Motor neuron (in vitro differentiated cells): ENCODE measurements at regions not wholly inside any gene's neighbourhood (a gene's known extent, or its start where the extent isn't known, plus 50 kb on each side); places are given as distances from the start of the nearest gene placed in this dataset.

ENCODE experiments used
- ATAC-seq, 8 experiments: fragments of 200-7000 bp; cut with Tn5 transposase; replicated peaks in 6 of 8; 2 replicates each; pipeline ENCODE4 v1.8.0; 2021; ENCODE audit warnings: mild to moderate bottlenecking in 8 of 8, moderate library complexity in 8 of 8
- H3K27ac ChIP-seq, 2 donors: fragments of 250-450 bp; sonication (Bioruptor Pico); 2 replicates each; pipeline ENCODE4 v1.9.0; 2021; ENCODE audit warnings: antibody characterized with exemption in 2 of 2, mild to moderate bottlenecking in 2 of 2, moderate library complexity in 1 of 2
- H3K4me1 ChIP-seq, 2 donors: fragments of 250-450 bp; sonication (Bioruptor Pico); replicated peaks in 1 of 2; 2 replicates each; pipeline ENCODE4 v1.6.1; 2021; ENCODE audit warnings: antibody characterized with exemption in 2 of 2, mild to moderate bottlenecking in 2 of 2, moderate library complexity in 1 of 2
- H3K4me3 ChIP-seq, 5 donors: fragments of 250-450 bp; sonication (Bioruptor Pico); 2 replicates each; pipeline ENCODE4 v1.9.0; 2021; ENCODE audit warnings: antibody characterized with exemption in 5 of 5, mild to moderate bottlenecking in 5 of 5, moderate library complexity in 4 of 5
- WGBS, 10 experiments: fragments of 450-650 bp; shearing (Covaris generic); methylation state at CpG; one replicate each; pipeline ENCODE4 v1.0.0; 2022; 5-methylcytosine and 5-hydroxymethylcytosine counted together
- in situ Hi-C, 9 experiments: fragments of 400-800 bp; cut with MboI; loops; one replicate each; pipeline ENCODE4 v1.15.0; 2021; ENCODE audit warnings: low sequenced_read_pairs in 9 of 9, low pct_unique_long_range_greater_than_20kb in 2 of 9; ENCODE audit not compliant: unreplicated experiment in 9 of 9

DNA sequence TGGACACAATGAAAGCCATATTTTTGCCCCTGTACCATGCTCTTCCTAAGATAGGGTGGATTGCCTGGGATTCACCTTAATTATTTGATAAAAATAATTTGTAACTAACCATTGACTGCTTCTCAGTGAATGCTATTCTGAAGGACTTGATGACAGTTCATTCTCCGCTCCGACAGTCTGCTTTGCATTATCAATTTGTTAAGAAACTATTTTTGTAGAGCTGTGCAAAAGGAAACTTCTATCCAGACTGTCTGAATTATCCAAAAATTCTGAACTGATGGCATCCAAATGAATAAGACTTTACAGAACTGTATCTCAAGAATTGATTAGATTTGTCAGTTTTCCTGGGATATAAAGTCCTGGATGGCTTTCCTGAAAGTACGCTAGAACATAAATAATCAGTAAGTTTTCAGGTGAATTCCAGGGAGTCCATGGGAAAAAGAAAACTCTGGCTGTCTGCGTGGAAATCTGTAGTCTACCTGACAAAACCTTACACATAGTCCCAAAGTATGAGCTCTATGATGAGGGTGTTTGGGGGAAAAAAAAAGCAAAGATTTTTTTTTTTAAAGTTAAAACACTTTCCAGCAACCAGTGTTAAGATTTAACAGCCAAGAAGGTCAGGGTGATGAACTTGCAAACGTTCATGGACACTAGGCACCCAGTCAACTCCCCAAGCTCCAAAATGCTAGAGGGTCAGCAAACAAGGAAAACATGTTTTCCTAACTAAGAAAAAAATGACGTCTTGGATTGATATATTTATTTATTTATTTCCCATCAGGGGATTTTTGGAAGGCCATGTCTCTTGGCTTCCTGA lies 291.1 kb upstream of the TBX3 start:
- WGBS, 10 experiments: 31 to 90% (median 69%) methylated on average over 2 to 6 of the region's 6 CpGs; no CpG with 5 or more reads in 1 of the 10 experiments
- in situ Hi-C loops: no loop called here
- ATAC-seq: no peak
- Histone ChIP-seq H3K4me1 (no peaks in the 10 kb centered on the region), H3K4me3 (no peak overlapping the region), H3K27ac (no peak overlapping the region)

DNA sequence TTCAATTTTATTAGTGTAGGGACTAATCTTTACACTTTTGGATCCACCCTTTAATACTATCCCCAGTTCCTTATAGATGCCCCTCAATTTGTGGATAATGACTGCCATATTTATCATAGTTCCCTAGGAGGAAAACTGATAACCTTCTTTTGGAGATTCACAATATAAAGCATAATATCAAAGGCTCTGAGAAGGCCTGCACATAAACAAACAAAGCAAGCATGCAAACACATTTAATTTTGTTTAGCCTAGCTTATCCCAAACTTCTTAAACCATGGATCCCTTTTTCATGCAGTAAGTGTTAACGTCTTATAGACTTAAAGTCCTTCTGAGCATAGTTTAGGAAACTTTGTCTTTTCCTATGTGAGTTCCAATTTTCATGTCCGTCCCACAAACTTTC lies 290.4 kb upstream of the TBX3 start:
- Histone ChIP-seq H3K4me1 (no peaks in the 10 kb centered on the region), H3K27ac (no peak overlapping the region), H3K4me3 (no peak overlapping the region)
- WGBS, 10 experiments: 20 to 100% (median 75%) methylated on average over 1 to 2 of the region's 2 CpGs; no CpG with 5 or more reads in 1 of the 10 experiments
- in situ Hi-C loops: no loop called here
- no peak for ATAC-seq

DNA sequence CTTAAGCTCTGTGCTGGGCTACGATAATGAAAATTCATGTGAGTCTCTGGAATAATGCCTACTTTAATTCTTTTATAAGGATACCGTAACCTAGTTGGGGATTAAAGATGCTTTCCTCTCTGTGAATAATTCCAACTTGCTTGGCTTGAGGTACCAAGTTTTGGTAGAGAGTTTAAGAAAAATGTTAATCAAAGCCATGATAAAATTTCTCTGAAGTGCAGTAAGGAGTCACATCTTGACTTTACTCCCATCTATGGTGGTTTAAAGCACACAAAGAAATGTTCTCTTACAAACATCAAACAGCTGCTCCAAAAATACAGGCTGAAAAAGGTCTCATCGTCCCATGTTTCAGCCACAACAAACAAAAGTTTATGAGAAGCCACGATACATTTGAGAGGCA lies 284.8 kb upstream of the TBX3 start:
- Histone ChIP-seq H3K4me1 (no peaks in the 10 kb centered on the region), H3K27ac (no peak overlapping the region), H3K4me3 (no peak overlapping the region)
- WGBS, 10 experiments: 26 to 100% (median 87%) methylated on average over 1 to 3 of the region's 4 CpGs
- in situ Hi-C loops: no loop called here
- ATAC-seq: no peak

DNA sequence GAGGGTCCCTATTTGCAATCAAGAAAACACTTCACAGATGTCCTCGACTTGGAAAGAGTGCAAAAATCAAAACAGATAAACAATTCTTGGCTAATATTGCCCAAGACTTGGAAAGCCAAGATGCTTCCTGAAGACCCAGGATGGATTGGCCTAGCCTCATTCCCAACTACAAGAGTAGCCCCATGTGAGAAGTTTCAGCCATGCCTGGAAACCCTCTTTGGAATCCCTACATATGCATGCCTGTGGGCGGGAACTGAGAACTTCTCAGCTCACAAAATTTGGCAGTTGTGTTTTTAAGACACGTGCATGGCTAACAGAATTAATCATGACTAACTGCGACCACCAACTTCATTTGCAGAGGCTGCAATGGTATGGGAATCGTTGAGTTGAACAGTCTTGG lies 283.2 kb upstream of the TBX3 start:
- in situ Hi-C loops: no loop called here
- H3K27ac ChIP-seq: no peak overlapping the region
- no peaks in the 10 kb centered on the region for H3K4me1 ChIP-seq
- no peak overlapping the region for H3K4me3 ChIP-seq
- WGBS, 10 experiments: 4 to 100% (median 72%) methylated on average over 1 to 5 of the region's 5 CpGs
- peak in 1 of 8 experiments; percentile 23 for ATAC-seq

DNA sequence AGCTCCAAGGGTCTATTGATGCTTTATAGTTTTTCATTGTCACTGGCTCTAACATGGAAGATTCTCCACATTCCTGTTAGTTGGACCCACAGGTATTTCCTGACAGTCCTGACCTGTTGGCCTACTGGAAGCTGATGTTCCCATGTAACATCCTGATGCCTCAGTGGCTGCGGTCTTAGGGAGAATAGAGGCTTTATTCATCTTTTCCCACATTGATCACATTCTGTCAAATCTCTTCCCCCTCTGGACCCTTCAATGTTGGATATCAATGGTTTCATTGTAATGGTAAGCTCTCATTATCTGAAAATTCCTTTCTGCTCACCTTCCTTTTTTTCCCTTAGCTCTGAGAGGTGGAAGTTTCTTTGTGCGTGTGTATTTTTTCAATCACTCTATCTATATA lies 280.9 kb upstream of the TBX3 start:
- WGBS, 10 experiments: 78 to 100% (median 90%) methylated on average over 1 to 2 of the region's 2 CpGs
- no peaks in the 10 kb centered on the region for H3K4me1 ChIP-seq
- no peak overlapping the region for H3K27ac ChIP-seq
- no peak overlapping the region for H3K4me3 ChIP-seq
- in situ Hi-C loops: no loop called here
- ATAC-seq: no peak

DNA sequence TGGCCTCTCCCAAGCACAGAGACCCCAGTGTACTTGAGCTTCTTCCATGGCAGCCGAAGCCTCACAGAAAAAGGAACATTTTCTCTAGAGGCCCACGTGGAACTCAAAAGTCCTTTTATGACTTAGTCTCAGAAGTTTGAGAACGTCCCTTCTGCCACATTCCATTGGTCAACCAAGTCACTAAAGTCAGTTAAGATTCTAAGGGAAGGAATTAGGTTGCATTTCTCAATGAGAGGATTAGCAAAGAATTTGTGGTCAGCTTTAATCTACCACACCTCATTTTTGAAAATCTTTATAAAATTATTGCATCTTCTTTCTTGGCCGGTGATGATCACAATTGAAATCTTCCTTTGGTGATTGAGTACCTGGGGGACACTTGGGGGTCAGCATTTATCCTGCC lies 279.9 kb upstream of the TBX3 start:
- Histone ChIP-seq H3K27ac (no peak overlapping the region), H3K4me3 (no peak overlapping the region), H3K4me1 (no peaks in the 10 kb centered on the region)
- in situ Hi-C loops: no loop called here
- no peak for ATAC-seq
- 25 to 93% (median 79%) methylated on average over 1 to 4 of the region's 4 CpGs for WGBS, 10 experiments

DNA sequence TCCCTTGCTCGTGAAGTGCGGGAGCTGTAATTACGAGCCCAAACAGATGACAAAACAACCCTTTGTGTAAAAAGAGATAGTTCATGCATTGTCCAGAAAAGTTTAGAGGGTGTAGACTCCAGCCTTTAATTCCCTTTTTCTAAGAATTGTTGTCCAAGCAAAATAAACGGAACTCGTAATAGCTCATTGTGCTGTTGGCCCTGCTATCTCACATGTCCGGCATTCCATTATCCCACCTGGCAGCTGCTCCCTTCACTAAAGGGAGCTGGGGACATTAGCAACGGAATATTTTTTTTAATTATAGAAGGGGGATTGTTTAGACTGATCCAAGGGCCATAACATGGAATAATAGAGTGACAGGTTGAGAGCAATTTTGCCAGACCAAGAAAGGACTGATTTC lies 277.5 kb upstream of the TBX3 start:
- no peak overlapping the region for H3K27ac ChIP-seq
- H3K4me3 ChIP-seq: no peak overlapping the region
- WGBS, 10 experiments: 77 to 100% (median 87%) methylated on average over 3 to 7 of the region's 7 CpGs; no CpG with 5 or more reads in 2 of the 10 experiments
- in situ Hi-C loops: no loop called here
- no peaks in the 10 kb centered on the region for H3K4me1 ChIP-seq
- ATAC-seq: no peak

DNA sequence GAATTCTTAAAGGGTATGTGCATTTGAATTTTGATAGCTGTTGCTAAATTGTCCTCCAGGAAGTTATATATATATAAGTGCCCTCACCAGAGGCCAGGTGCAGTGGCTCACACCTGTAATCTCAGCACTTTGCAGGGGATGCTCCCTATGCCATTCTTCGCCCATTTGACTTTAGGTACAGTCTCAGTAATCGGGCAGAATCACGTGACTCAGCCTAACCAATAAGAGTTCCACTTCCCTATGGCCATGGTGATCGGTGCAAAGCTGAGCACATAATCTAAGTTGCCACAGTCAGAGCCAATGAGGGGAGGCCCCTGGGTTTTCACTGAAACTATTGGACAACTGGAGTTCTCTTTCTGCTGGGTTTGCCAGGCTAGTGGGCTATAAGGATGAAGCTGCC lies 274.6 kb upstream of the TBX3 start:
- Histone ChIP-seq H3K27ac (no peak overlapping the region), H3K4me1 (no peaks in the 10 kb centered on the region), H3K4me3 (no peak overlapping the region)
- 67 to 100% (median 82%) methylated on average over 1 to 4 of the region's 4 CpGs; no CpG with 5 or more reads in 2 of the 10 experiments for WGBS, 10 experiments
- in situ Hi-C loops: no loop called here
- ATAC-seq: no peak

DNA sequence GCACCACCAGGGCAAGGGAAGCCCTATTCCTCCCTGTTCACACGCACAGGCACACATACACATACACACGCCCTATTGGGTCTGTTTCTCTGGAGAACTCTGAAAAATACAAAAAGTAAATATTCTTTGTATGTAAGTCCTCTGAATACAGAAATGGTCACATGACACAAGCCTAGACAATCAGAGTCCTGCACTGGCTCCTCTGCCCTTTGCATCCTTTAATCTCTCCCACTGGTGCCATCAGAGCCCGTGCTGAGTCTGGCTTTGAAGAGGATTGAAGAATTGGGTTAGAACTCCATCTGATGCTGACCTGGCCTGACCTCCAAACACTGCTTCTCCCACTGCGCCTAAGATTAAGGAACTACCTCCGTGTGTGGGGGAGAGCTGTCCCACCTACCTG lies 273.2 kb upstream of the TBX3 start:
- Histone ChIP-seq H3K4me1 (peaks cover 0 to 4% of the 10 kb centered on the region in 2 donors), H3K27ac (no peak overlapping the region), H3K4me3 (no peak overlapping the region)
- ATAC-seq: no peak
- WGBS, 10 experiments: 56 to 95% (median 80%) methylated on average over 1 to 4 of the region's 5 CpGs; no CpG with 5 or more reads in 3 of the 10 experiments
- in situ Hi-C loops: no loop called here

DNA sequence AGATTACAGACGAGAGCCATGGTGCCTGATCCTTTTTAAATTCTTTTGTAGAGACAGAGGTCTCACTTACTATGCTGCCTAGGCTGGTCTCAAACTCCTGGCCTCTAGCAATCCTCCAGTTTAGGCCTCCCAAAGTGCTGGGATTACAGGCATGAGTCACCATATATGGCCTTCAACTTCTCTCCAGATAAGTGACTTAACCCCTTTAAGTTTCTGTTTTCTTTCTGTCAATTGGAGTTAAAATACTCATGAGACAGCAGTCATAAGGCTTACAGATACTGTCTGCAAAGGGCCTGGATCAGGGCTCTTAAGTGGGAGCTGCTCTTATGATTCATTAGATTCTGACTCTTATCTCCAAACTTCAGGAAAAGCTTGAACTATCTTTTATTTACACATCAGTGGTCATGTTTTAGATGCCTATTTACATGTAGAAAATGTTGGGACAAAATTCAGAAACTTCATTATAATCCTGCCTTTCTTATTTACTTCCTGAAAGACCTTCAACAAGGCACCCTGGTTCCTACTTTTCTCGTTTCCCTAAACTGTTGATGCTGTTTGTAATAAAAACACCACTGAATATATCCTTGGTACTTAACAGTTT lies 271.5 kb upstream of the TBX3 start:
- Histone ChIP-seq H3K27ac (no peak overlapping the region), H3K4me1 (peaks cover 0 to 4% of the 10 kb centered on the region in 2 donors), H3K4me3 (no peak overlapping the region)
- ATAC-seq: no peak
- 31 to 100% (median 74%) methylated on average over 1 to 2 of the region's 2 CpGs for WGBS, 10 experiments
- in situ Hi-C loops: no loop called here

DNA sequence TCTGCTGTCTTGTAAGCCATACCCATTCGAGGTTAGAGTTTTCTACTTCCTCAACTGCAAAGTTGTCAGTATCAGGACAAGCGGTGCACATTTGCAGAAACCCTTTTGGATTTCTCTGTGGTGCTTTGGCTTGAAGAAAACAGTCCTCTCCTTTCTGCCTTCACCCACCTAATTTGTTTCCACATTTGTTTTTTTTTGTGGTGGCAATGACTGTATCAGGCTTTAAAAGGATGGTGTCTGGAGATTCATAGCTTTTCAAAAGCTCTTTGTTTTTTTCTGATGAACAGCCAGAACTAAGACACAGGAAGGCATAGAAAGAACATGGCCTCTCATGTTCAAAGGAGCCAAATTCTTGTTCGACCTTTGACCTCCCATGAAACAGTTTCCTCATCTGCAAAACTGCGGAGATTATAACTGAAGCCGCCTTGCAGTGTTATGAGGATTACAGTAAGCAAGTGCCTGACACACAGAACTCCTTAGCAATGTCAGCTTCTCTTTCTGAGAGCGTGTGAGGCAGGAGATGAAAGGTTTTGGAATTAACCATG lies 270.6 kb upstream of the TBX3 start:
- H3K27ac ChIP-seq: no peak overlapping the region
- no peak overlapping the region for H3K4me3 ChIP-seq
- WGBS, 10 experiments: 42 to 95% (median 83%) methylated on average over 1 to 6 of the region's 6 CpGs
- in situ Hi-C loops: no loop called here
- H3K4me1 ChIP-seq: peaks cover 0 to 10% of the 10 kb centered on the region in 2 donors
- ATAC-seq: no peak

DNA sequence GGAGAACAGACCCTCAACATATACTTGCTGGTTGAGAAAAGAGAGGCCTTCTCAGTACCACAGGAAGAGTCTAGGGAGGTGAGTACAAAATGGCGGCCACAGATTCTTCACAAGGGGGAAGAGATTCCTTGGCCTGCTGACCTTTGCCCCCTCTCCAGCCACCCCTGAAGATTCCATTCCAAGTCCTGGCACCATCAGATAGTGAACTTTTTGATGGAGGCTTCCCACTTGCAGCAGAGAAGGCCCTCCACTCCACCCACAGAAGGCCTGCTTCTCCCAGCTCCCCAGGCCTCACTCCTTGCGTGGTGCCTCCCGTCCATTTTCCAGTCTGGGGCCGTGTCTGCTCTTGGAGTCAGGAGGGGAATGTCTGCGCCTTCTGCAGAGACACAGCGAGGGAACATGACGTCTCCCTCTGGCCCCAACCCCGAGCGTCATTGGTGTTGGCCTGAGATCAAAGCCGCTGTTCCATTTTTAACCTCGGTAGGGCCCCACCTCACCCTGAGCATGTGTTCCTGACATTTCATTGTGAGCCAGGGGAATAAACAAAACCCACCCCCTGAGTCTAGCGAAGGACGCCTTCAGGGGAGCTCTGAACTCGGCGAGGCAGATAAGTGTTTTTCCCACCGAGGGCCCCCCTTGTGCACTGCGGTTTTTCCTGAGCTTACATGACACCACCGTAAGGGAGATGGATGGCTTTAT lies 268.7 kb upstream of the TBX3 start:
- WGBS, 10 experiments: 39 to 83% (median 68%) methylated on average over 1 to 11 of the region's 18 CpGs; no CpG with 5 or more reads in 5 of the 10 experiments
- H3K27ac ChIP-seq: no peak overlapping the region
- peak in 6 of 8 experiments; percentile 33 to 66 (median 45) for ATAC-seq
- in situ Hi-C loops: no loop called here
- peaks cover 0 to 20% of the 10 kb centered on the region in 2 donors for H3K4me1 ChIP-seq
- no peak overlapping the region for H3K4me3 ChIP-seq
